ENCODE measurements at regions not wholly inside any gene's neighbourhood (a gene's known extent, or its start where the extent isn't known, plus 50 kb on each side); places are given as distances from the start of the nearest gene placed in this dataset.

DNA sequence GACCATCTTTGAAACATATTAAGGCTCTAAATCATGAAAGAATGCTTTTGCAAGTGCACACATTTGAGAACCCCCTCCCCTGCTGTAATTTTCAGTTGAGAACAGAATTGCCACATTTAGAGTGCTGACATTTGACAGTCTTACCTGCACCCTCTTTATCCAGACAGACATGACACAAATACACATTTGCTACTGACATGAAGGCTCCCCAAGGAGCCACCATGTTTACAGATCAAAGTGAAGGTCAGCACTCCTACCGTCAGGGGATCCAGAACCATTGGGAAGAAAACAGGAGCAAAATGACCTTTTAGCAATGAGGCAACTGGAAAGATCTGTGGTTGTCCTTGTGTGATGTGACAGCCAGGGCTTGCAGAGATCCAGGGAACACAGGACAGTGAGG, 315.4 kb upstream of the CNR1 start:
- Histone ChIP-seq H4K20me1 (ENCODE audit: insufficient read depth) (no peaks in the 10 kb centered on the region), H3K27ac (no peak overlapping the region), H3K4me3 (no peak overlapping the region), H3K4me2 (no peak overlapping the region), H3K9me2 (ENCODE audit: insufficient read depth) (no peaks in the 10 kb centered on the region), H2AFZ (no peak overlapping the region), H3K27me3 (ENCODE audit: insufficient read depth, low read depth) (no peaks in the 10 kb centered on the region), H3K79me2 (ENCODE audit: low read depth) (no peaks in the 10 kb centered on the region), H3K4me1 (replicated peaks; ENCODE audit: insufficient read depth) (no peaks in the 10 kb centered on the region), H3F3A (ENCODE audit: insufficient read depth, low read depth) (no peaks in the 10 kb centered on the region), H3K36me3 (ENCODE audit: low read depth) (no peaks in the 10 kb centered on the region), H3K9me3 (ENCODE audit: insufficient read depth, low read depth) (no peaks in the 10 kb centered on the region)
- CTCF ChIA-PET = no interaction called here
- intact Hi-C loops (cut with micrococcal nuclease; ENCODE audit: unreplicated experiment) = no loop called here
- BruUV-seq (replicated peaks) = no TSS peak
- TF ChIP-seq, protein P1, sequence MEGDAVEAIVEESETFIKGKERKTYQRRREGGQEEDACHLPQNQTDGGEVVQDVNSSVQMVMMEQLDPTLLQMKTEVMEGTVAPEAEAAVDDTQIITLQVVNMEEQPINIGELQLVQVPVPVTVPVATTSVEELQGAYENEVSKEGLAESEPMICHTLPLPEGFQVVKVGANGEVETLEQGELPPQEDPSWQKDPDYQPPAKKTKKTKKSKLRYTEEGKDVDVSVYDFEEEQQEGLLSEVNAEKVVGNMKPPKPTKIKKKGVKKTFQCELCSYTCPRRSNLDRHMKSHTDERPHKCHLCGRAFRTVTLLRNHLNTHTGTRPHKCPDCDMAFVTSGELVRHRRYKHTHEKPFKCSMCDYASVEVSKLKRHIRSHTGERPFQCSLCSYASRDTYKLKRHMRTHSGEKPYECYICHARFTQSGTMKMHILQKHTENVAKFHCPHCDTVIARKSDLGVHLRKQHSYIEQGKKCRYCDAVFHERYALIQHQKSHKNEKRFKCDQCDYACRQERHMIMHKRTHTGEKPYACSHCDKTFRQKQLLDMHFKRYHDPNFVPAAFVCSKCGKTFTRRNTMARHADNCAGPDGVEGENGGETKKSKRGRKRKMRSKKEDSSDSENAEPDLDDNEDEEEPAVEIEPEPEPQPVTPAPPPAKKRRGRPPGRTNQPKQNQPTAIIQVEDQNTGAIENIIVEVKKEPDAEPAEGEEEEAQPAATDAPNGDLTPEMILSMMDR (conservative IDR thresholded peaks at IDR 0.05) = no peak
- no peak for TF ChIP-seq EZH2 (IDR thresholded peaks at IDR 0.05; ENCODE audit: low read depth)
- POLR2A ChIA-PET (ENCODE audit: unreplicated experiment) = no interaction called here
- DNase-seq = no peak

DNA sequence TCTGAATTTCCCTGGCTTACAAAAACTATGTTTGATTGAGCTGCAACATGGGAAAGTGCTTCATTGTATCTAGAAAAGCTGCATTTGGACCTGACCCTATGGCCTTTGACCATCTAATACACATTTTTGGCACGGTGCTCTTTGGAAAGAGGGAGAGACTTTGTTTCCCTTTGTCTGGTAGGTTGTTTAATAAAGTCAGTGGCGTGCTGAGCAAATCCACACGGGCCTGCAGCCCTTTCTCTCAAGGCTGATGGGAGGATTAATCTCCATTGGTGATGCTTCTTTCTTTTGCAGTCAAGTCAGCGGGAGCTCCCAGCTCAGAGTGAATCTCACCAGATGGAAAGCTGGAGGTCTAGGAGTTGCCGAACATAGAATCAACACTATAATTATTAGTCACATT, 314.7 kb upstream of the CNR1 start:
- no peaks in the 10 kb centered on the region for H4K20me1 ChIP-seq (ENCODE audit: insufficient read depth)
- no peaks in the 10 kb centered on the region for H3K4me1 ChIP-seq (replicated peaks; ENCODE audit: insufficient read depth)
- DNase-seq = no peak
- H3K4me3 ChIP-seq = no peak overlapping the region
- ChIA-PET CTCF (no interaction called here), POLR2A (ENCODE audit: unreplicated experiment) (no interaction called here)
- intact Hi-C loops (cut with micrococcal nuclease; ENCODE audit: unreplicated experiment) = no loop called here
- TF ChIP-seq, protein P1 (conservative IDR thresholded peaks at IDR 0.05) = no peak
- no peak for TF ChIP-seq EZH2 (IDR thresholded peaks at IDR 0.05; ENCODE audit: low read depth)
- H3K79me2 ChIP-seq (ENCODE audit: low read depth) = no peaks in the 10 kb centered on the region
- no peaks in the 10 kb centered on the region for H3K9me3 ChIP-seq (ENCODE audit: insufficient read depth, low read depth)
- H3K36me3 ChIP-seq (ENCODE audit: low read depth) = no peaks in the 10 kb centered on the region
- BruUV-seq (replicated peaks) = no TSS peak
- no peak overlapping the region for H3K4me2 ChIP-seq
- no peaks in the 10 kb centered on the region for H3K9me2 ChIP-seq (ENCODE audit: insufficient read depth)
- H2AFZ ChIP-seq = no peak overlapping the region
- H3F3A ChIP-seq (ENCODE audit: insufficient read depth, low read depth) = no peaks in the 10 kb centered on the region
- no peaks in the 10 kb centered on the region for H3K27me3 ChIP-seq (ENCODE audit: insufficient read depth, low read depth)
- no peak overlapping the region for H3K27ac ChIP-seq

DNA sequence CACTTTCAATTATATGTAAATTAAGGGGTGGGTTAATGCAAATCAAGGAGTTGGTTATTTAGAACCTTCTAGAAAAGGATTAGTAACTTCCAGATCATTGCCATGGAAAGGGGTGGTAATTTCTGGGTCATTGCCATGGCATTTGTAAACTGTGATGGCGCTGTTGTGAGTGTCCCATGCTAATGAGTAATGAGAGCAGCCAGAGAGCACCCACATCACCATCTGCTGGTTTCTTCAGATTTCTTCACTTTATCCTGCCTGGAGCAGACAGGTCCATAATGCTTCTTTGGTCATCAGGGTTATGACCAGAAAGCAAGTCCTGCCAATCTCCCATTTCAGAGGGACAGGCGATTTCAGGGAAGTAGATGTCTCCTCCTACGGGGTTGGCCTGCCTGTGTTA, 311.3 kb upstream of the CNR1 start:
- H2AFZ ChIP-seq = no peak overlapping the region
- H3K9me2 ChIP-seq (ENCODE audit: insufficient read depth) = no peaks in the 10 kb centered on the region
- no peak for TF ChIP-seq EZH2 (IDR thresholded peaks at IDR 0.05; ENCODE audit: low read depth)
- TF ChIP-seq, protein P1 (conservative IDR thresholded peaks at IDR 0.05) = no peak
- ChIA-PET CTCF (no interaction called here), POLR2A (ENCODE audit: unreplicated experiment) (no interaction called here)
- no peak overlapping the region for H3K27ac ChIP-seq
- no peaks in the 10 kb centered on the region for H3K36me3 ChIP-seq (ENCODE audit: low read depth)
- no peak overlapping the region for H3K4me2 ChIP-seq
- H3K9me3 ChIP-seq (ENCODE audit: insufficient read depth, low read depth) = no peaks in the 10 kb centered on the region
- H3K4me3 ChIP-seq = no peak overlapping the region
- no peaks in the 10 kb centered on the region for H3F3A ChIP-seq (ENCODE audit: insufficient read depth, low read depth)
- H3K27me3 ChIP-seq (ENCODE audit: insufficient read depth, low read depth) = no peaks in the 10 kb centered on the region
- no peaks in the 10 kb centered on the region for H3K4me1 ChIP-seq (replicated peaks; ENCODE audit: insufficient read depth)
- DNase-seq = no peak
- H4K20me1 ChIP-seq (ENCODE audit: insufficient read depth) = no peaks in the 10 kb centered on the region
- no TSS peak for BruUV-seq (replicated peaks)
- intact Hi-C loops (cut with micrococcal nuclease; ENCODE audit: unreplicated experiment) = no loop called here
- no peaks in the 10 kb centered on the region for H3K79me2 ChIP-seq (ENCODE audit: low read depth)
